Neutrophil (primary cell): ENCODE measurements at regions not wholly inside any gene's neighbourhood (a gene's known extent, or its start where the extent isn't known, plus 50 kb on each side); places are given as distances from the start of the nearest gene placed in this dataset.

Source experiments
- H3K27ac ChIP-seq: fragments of 200-600 bp; sonication (generic); 2 replicates; pipeline ENCODE4 v1.5.1; 2016; ENCODE audit warnings: mild to moderate bottlenecking, moderate library complexity
- H3K27me3 ChIP-seq: fragments of 200-600 bp; sonication (generic); 2 replicates; pipeline ENCODE4 v1.6.0; 2016; ENCODE audit warnings: mild to moderate bottlenecking
- H3K36me3 ChIP-seq: fragments of 200-600 bp; sonication (generic); 2 replicates; pipeline ENCODE4 v1.5.1; 2017
- H3K4me1 ChIP-seq, 2 experiments: fragments of 200-600 bp in 1 of 2; sonication (generic) in 1 of 2; 1 replicate in 1 of 2; 2 replicates in 1 of 2; pipeline versions ENCODE4 v1.5.1 to v1.6.1; 2013 to 2016; ENCODE audit warnings: low read depth in 1 of 2, low read length in 1 of 2, mild to moderate bottlenecking in 1 of 2, moderate library complexity in 1 of 2; ENCODE audit not compliant: control insufficient read depth in 1 of 2, insufficient read depth in 1 of 2
- H3K4me3 ChIP-seq, 2 experiments: fragments of 200-600 bp in 1 of 2; sonication (generic) in 1 of 2; 1 replicate in 1 of 2; 2 replicates in 1 of 2; pipeline ENCODE4 v1.5.1; 2013 to 2016; ENCODE audit warnings: low read depth in 1 of 2, low read length in 1 of 2, mild to moderate bottlenecking in 1 of 2, moderate library complexity in 1 of 2
- H3K9me3 ChIP-seq: fragments of 200-600 bp; sonication (generic); 2 replicates; pipeline ENCODE4 v1.5.1; 2016
- TF ChIP-seq, protein P1 (sequence below): fragments of 200-600 bp; sonication (generic); IDR thresholded peaks from 2 replicates; pipeline ENCODE4 v1.5.1; 2016; ENCODE audit warnings: antibody characterized with exemption

DNA sequence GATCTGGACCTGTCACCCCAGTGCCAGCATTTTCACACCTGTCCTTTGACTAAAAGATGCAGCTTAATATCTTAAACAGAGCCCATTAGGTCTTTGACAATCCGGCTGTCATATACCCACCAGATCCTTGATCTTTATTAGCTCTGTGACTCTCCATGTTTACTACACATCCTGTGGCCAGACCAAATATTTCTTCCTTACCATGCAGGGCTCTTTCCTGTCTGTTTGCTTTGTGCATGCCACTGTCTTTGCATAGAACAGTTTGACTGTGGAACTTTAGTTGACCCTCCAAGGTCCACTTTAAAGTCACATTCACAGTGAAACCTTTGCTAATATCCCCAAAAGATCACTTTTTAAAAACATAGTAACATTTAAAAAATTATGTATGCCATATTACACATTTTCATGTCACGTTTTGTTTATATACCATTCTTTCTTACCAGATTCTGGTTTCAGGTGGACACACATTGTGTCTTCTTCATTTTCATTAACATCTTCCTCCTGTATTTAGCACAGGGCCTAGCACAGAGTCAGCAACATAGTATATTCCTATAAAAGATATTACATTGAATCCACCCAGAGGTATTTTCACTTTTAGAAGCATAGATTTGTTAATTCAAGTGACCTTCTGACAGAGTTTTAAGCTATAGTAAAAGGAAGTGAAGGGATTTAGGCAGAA, 95.8 kb downstream of the RAP2B start:
- Histone ChIP-seq H3K27ac (no peak overlapping the region), H3K4me3 (no peak overlapping the region), H3K36me3 (no peaks in the 10 kb centered on the region), H3K27me3 (no peaks in the 10 kb centered on the region), H3K9me3 (no peaks in the 10 kb centered on the region), H3K4me1 (no peaks in the 10 kb centered on the region)
- TF ChIP-seq, protein P1, sequence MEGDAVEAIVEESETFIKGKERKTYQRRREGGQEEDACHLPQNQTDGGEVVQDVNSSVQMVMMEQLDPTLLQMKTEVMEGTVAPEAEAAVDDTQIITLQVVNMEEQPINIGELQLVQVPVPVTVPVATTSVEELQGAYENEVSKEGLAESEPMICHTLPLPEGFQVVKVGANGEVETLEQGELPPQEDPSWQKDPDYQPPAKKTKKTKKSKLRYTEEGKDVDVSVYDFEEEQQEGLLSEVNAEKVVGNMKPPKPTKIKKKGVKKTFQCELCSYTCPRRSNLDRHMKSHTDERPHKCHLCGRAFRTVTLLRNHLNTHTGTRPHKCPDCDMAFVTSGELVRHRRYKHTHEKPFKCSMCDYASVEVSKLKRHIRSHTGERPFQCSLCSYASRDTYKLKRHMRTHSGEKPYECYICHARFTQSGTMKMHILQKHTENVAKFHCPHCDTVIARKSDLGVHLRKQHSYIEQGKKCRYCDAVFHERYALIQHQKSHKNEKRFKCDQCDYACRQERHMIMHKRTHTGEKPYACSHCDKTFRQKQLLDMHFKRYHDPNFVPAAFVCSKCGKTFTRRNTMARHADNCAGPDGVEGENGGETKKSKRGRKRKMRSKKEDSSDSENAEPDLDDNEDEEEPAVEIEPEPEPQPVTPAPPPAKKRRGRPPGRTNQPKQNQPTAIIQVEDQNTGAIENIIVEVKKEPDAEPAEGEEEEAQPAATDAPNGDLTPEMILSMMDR = no peak

DNA sequence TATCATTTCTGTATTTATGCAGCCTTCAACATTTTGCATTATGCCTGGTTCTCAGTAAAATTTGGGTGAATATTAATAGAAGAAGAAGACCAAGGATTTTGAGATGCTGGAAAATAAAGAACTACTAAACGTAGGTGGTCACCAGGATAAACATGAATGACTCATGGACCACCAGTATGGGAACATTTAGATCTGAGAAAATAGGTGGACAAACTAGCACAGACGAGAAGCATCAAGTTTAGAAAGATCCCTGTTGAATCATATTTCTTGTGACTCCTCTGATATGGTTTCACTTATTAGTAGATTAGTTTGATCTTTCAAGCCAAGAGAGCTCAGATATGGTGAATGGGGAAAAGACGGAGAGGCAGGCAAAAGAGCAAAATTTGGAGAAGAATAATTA, 97.9 kb downstream of the RAP2B start:
- TF ChIP-seq, protein P1 = no peak
- H3K4me3 ChIP-seq = no peak overlapping the region
- H3K9me3 ChIP-seq = no peaks in the 10 kb centered on the region
- H3K27me3 ChIP-seq = no peaks in the 10 kb centered on the region
- H3K27ac ChIP-seq = no peak overlapping the region
- no peaks in the 10 kb centered on the region for H3K4me1 ChIP-seq
- no peaks in the 10 kb centered on the region for H3K36me3 ChIP-seq

DNA sequence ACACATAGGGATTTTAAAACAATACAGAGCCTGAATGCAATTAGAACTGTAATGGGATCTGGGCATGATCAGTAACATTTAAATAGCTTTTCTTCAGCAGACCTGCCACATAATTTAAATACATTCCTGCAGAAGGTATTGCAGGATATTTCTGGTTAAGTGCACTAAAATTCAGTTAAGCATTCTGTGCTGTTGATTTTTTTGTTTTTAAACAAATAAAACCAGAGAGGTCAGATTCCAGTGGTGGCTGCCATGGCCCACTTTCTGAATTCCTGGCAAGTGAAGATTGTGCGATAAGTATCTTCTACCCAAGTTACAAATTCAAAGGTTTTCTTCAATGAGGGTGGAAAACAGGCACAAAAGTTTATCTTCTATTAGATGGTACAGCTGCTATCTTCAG, 98.7 kb downstream of the RAP2B start:
- no peak overlapping the region for H3K27ac ChIP-seq
- TF ChIP-seq, protein P1 = no peak

DNA sequence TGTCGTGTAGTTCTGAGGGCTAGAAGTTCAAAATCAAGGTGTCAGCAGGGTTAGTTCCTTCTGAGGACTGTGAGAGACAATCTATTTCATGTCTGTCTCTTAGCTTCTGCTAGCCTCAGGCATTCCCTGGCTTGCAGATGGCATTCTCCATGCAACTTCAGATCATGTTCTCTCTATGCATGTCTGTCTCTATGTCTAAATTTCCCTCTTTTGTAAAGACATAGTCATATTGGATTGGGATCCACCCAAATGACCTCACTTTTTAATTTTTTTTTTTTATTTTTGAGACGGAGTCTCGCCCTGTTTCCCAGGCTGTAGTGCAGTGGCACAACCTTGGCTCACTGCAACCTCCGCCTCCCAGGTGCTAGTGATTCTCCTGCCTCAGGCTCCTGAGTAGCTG, 104.6 kb downstream of the RAP2B start:
- Histone ChIP-seq H3K27me3 (no peaks in the 10 kb centered on the region), H3K36me3 (no peaks in the 10 kb centered on the region), H3K4me3 (no peak overlapping the region), H3K4me1 (no peaks in the 10 kb centered on the region), H3K27ac (no peak overlapping the region), H3K9me3 (no peaks in the 10 kb centered on the region)
- TF ChIP-seq, protein P1 = no peak

More for the DNA sequence above, 98.7 kb downstream of the RAP2B start:
- Histone ChIP-seq H3K36me3 (no peaks in the 10 kb centered on the region), H3K9me3 (no peaks in the 10 kb centered on the region), H3K4me3 (no peak overlapping the region), H3K4me1 (no peaks in the 10 kb centered on the region), H3K27me3 (no peaks in the 10 kb centered on the region)

DNA sequence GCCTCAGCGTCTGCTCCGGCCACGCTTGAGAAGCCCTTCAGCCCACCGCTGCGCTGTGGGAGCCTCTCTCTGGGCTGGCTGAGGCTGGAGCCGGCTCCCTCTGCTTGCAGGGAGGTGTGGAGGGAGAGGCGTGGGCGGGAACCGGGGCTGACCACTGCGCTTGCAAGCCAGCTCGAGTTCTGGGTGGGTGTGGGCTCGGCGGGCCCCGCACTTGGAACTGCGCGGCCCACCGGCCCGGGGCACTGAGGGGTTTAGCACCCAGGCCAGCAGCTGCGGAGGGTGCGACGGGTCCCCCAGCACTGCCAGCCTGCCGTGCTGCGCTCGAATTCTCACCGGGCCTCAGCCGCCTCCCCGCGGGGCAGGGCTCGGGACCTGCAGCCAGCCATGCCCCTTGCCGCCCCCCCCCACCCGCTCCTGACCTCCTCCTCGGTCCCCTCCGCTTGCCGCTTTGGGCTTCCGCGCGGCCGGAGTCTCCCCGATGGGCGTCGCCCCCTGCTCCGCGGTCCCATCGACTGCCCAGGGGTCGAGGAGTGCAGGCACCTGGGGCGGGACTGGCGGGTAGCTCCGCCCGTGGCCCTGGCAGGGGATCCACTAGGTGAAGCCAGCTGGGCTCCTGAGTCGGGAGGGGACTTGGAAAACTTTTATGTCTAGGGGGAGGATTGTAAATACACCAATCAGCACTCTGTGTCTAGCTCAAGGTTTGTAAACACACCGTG, 106.7 kb downstream of the RAP2B start:
- TF ChIP-seq, protein P1 = no peak
- no peaks in the 10 kb centered on the region for H3K9me3 ChIP-seq

More for the DNA sequence above, 106.7 kb downstream of the RAP2B start:
- H3K27ac ChIP-seq = no peak overlapping the region
- H3K27me3 ChIP-seq = no peaks in the 10 kb centered on the region
- no peak overlapping the region for H3K4me3 ChIP-seq
- H3K36me3 ChIP-seq = no peaks in the 10 kb centered on the region
- H3K4me1 ChIP-seq = no peaks in the 10 kb centered on the region
